Ascending aorta (tissue), 2 donors: ENCODE measurements at regions not wholly inside any gene's neighbourhood (a gene's known extent, or its start where the extent isn't known, plus 50 kb on each side); places are given as distances from the start of the nearest gene placed in this dataset.

Experiments used
- DNase-seq, 2 donors: peaks; one replicate each; pipeline ENCODE4 v3.0.0-alpha.2; 2019; ENCODE audit warnings: low spot score in 2 of 2
- H3K27ac ChIP-seq, 2 donors: fragments of 200-600 bp; sonication (generic); one replicate each; pipeline ENCODE4 v1.5.1; 2016 to 2017; ENCODE audit warnings: mild to moderate bottlenecking in 1 of 2
- H3K27me3 ChIP-seq: fragments of 200-600 bp; sonication (generic); one replicate; pipeline ENCODE4 v1.5.1; 2017
- H3K36me3 ChIP-seq, 2 donors: fragments of 200-600 bp; sonication (generic); one replicate each; pipeline ENCODE4 v1.5.1; 2016
- H3K4me1 ChIP-seq, 2 donors: fragments of 200-600 bp; sonication (generic); one replicate each; pipeline ENCODE4 v1.5.1; 2016 to 2017; ENCODE audit warnings: mild to moderate bottlenecking in 1 of 2
- H3K4me3 ChIP-seq, 2 donors: fragments of 200-600 bp; sonication (generic); one replicate each; pipeline ENCODE4 v1.5.1; 2016 to 2017; ENCODE audit warnings: mild to moderate bottlenecking in 1 of 2
- H3K9me3 ChIP-seq, 2 donors: fragments of 200-600 bp; sonication (generic); one replicate each; pipeline ENCODE4 v1.5.1; 2016
- intact Hi-C: fragments of 100-400 bp; cut with DNase I; formaldehyde crosslinking; loops from one replicate; pipeline ENCODE4 v1.15.1; 2023
- TF ChIP-seq, protein P1 (sequence below), 3 experiments: fragments of 200-600 bp in 2 of 3; fragments of 450-650 bp in 1 of 3; sonication (generic) in 2 of 3; IDR thresholded peaks; one replicate each; pipeline ENCODE4 v1.5.1; 2016 to 2019; ENCODE audit warnings: antibody characterized with exemption in 3 of 3, mild to moderate bottlenecking in 1 of 3, moderate library complexity in 1 of 3

- intact Hi-C loops, result no loop called here
Measured at GRCh38 chr4:179615704-179616103, 2173.5 kb upstream of the AGA start.

GRCh38 chr4:179618966-179619365, 2176.7 kb upstream of the AGA start:
- no peaks in the 10 kb centered on the region for H3K9me3 ChIP-seq
- intact Hi-C loops, result no loop called here
- H3K36me3 ChIP-seq, result no peaks in the 10 kb centered on the region
- no peaks in the 10 kb centered on the region for H3K4me1 ChIP-seq
- H3K27ac ChIP-seq, result no peak overlapping the region
- TF ChIP-seq, protein P1, sequence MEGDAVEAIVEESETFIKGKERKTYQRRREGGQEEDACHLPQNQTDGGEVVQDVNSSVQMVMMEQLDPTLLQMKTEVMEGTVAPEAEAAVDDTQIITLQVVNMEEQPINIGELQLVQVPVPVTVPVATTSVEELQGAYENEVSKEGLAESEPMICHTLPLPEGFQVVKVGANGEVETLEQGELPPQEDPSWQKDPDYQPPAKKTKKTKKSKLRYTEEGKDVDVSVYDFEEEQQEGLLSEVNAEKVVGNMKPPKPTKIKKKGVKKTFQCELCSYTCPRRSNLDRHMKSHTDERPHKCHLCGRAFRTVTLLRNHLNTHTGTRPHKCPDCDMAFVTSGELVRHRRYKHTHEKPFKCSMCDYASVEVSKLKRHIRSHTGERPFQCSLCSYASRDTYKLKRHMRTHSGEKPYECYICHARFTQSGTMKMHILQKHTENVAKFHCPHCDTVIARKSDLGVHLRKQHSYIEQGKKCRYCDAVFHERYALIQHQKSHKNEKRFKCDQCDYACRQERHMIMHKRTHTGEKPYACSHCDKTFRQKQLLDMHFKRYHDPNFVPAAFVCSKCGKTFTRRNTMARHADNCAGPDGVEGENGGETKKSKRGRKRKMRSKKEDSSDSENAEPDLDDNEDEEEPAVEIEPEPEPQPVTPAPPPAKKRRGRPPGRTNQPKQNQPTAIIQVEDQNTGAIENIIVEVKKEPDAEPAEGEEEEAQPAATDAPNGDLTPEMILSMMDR (IDR thresholded peaks at IDR 0.05), result no peak
- H3K27me3 ChIP-seq, result no peaks in the 10 kb centered on the region
- DNase-seq, result no peak
- H3K4me3 ChIP-seq, result no peak overlapping the region

More at GRCh38 chr4:179615704-179616103, 2173.5 kb upstream of the AGA start:
- H3K27me3 ChIP-seq, result no peaks in the 10 kb centered on the region
- DNase-seq, result no peak
- no peaks in the 10 kb centered on the region for H3K36me3 ChIP-seq
- no peaks in the 10 kb centered on the region for H3K4me1 ChIP-seq
- no peak overlapping the region for H3K27ac ChIP-seq
- H3K9me3 ChIP-seq, result no peaks in the 10 kb centered on the region
- TF ChIP-seq, protein P1 (IDR thresholded peaks at IDR 0.05), result no peak
- no peak overlapping the region for H3K4me3 ChIP-seq

DNA sequence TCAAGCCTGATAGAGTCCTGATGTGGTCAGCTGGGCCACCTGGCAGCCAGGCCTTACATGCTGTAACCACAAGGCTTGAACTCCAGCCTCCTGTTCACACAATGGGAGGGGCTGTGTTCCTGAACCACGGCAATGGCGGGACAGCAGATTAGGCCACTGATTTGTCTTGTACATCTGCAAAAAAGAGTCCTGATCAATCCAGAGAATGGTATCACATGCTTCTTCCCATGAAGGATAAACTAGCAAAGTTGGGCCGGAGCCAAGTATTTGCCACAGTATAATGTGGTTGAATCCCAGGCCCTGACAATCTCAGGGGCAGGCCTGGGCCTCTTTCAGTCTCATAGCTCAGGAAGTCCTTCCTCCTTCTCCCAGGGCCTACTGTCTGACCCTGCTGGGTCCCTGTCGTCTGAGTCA, 2182.5 kb upstream of the AGA start:
- intact Hi-C loops, result no loop called here
- Histone ChIP-seq H3K4me3 (no peak overlapping the region), H3K4me1 (no peaks in the 10 kb centered on the region)

DNA sequence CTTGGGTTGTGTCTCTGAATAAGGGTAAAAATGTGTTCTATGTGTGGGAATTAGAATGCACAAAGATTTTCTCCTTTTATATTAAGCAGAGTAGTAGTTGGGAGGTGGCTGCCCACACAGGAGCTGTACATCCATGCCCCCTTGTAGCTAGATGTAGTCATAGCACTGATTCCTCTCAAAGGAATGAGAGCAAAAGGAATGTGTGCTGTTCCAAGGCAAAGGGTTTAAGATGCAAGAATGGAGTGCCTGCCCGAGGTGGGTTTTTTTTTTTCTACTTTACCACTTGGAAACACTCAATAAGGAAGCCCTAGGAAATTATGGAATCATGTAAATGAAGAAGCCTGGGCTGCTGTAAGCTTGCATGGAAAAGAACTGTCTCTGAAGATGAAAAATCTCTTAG, 2183.2 kb upstream of the AGA start:
- no peaks in the 10 kb centered on the region for H3K27me3 ChIP-seq
- no peaks in the 10 kb centered on the region for H3K9me3 ChIP-seq
- H3K27ac ChIP-seq, result no peak overlapping the region
- TF ChIP-seq, protein P1 (IDR thresholded peaks at IDR 0.05), result no peak
- H3K36me3 ChIP-seq, result no peaks in the 10 kb centered on the region
- DNase-seq, result no peak
- intact Hi-C loops, result no loop called here
- H3K4me1 ChIP-seq, result no peaks in the 10 kb centered on the region
- H3K4me3 ChIP-seq, result no peak overlapping the region

More for the DNA sequence above, 2182.5 kb upstream of the AGA start:
- TF ChIP-seq, protein P1 (IDR thresholded peaks at IDR 0.05), result no peak
- Histone ChIP-seq H3K36me3 (no peaks in the 10 kb centered on the region), H3K27me3 (no peaks in the 10 kb centered on the region), H3K27ac (no peak overlapping the region), H3K9me3 (no peaks in the 10 kb centered on the region)
- no peak for DNase-seq

DNA sequence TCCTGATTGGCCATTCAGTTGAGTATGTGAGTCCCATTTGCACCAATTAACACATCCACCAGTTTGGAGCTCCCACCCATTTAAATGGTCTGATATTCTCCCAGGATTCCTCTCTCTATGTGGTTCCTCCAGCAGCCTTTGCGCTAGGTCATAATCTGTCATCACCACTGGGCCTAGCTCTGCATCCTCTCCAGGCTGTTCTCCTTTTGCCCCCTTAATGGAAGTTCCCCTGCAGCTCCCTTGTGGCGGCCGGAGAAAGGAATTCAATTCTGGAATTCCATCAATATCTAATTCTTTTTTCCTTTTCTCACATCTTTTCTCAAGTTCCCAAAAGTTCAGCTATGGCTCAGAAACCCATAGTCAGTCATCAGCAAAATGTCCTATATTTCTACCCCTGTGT, 2184.4 kb upstream of the AGA start:
- TF ChIP-seq, protein P1 (IDR thresholded peaks at IDR 0.05), result no peak
- intact Hi-C loops, result no loop called here

GRCh38 chr4:179631321-179631720, 2189.1 kb upstream of the AGA start:
- no peaks in the 10 kb centered on the region for H3K9me3 ChIP-seq
- TF ChIP-seq, protein P1 (IDR thresholded peaks at IDR 0.05), result no peak
- no peak overlapping the region for H3K4me3 ChIP-seq
- H3K4me1 ChIP-seq, result no peaks in the 10 kb centered on the region
- no peaks in the 10 kb centered on the region for H3K36me3 ChIP-seq
- DNase-seq, result no peak
- H3K27ac ChIP-seq, result no peak overlapping the region
- no peaks in the 10 kb centered on the region for H3K27me3 ChIP-seq
- intact Hi-C loops, result no loop called here

More for the DNA sequence above, 2184.4 kb upstream of the AGA start:
- no peak overlapping the region for H3K4me3 ChIP-seq
- H3K27ac ChIP-seq, result no peak overlapping the region
- no peaks in the 10 kb centered on the region for H3K27me3 ChIP-seq
- no peaks in the 10 kb centered on the region for H3K4me1 ChIP-seq
- DNase-seq, result no peak
- H3K36me3 ChIP-seq, result no peaks in the 10 kb centered on the region
- no peaks in the 10 kb centered on the region for H3K9me3 ChIP-seq
